Suprapubic skin (tissue), 4 donors: ENCODE measurements at regions not wholly inside any gene's neighbourhood (a gene's known extent, or its start where the extent isn't known, plus 50 kb on each side); places are given as distances from the start of the nearest gene placed in this dataset.

Experiments
- DNase-seq, 2 donors: peaks; one replicate each; pipeline ENCODE4 v3.0.0-alpha.2; 2019; ENCODE audit warnings: low spot score in 2 of 2
- H3K27ac ChIP-seq: fragments of 200-600 bp; sonication (generic); one replicate; pipeline ENCODE4 v1.5.1; 2019
- H3K27me3 ChIP-seq: fragments of 200-600 bp; sonication (generic); one replicate; pipeline ENCODE4 v1.5.1; 2019
- H3K36me3 ChIP-seq: fragments of 200-600 bp; sonication (generic); one replicate; pipeline ENCODE4 v1.5.1; 2019
- H3K4me1 ChIP-seq: fragments of 200-600 bp; sonication (generic); one replicate; pipeline ENCODE4 v1.5.1; 2019
- H3K4me3 ChIP-seq: fragments of 200-600 bp; sonication (generic); one replicate; pipeline ENCODE4 v1.5.1; 2019; ENCODE audit warnings: mild to moderate bottlenecking
- H3K9me3 ChIP-seq: fragments of 200-600 bp; sonication (generic); one replicate; pipeline ENCODE4 v1.5.1; 2019
- CTCF ChIP-seq, 2 donors: fragments of 200-600 bp in 1 of 2; fragments of 450-650 bp in 1 of 2; sonication (generic) in 1 of 2; IDR thresholded peaks; one replicate each; pipeline ENCODE4 v1.5.1; 2016 to 2019; ENCODE audit warnings: antibody characterized with exemption in 2 of 2, mild to moderate bottlenecking in 1 of 2, moderate library complexity in 1 of 2
- EP300 ChIP-seq: sonication (generic); formaldehyde crosslinking; IDR thresholded peaks from one replicate; pipeline ENCODE4 v1.6.1; 2017; ENCODE audit warnings: antibody characterized with exemption
- POLR2A ChIP-seq, 2 donors: fragments of 450-650 bp; IDR thresholded peaks; one replicate each; pipeline ENCODE4 v1.6.1; 2017; ENCODE audit warnings: antibody characterized with exemption in 2 of 2, mild to moderate bottlenecking in 2 of 2, moderate library complexity in 2 of 2
- POLR2AphosphoS5 ChIP-seq, 3 donors: sonication (generic); formaldehyde crosslinking; IDR thresholded peaks; one replicate each; pipeline ENCODE4 v1.6.1; 2017; ENCODE audit warnings: antibody characterized with exemption in 3 of 3
- WGBS: methylation state at CpG from one replicate; pipeline ENCODE4 v1.1.5; 2018; 5-methylcytosine and 5-hydroxymethylcytosine counted together

GRCh38 chr7:155162422-155162821 lies 92.3 kb downstream of the HTR5A start:
- Histone ChIP-seq H3K27me3 (peaks cover 5% of the 10 kb centered on the region), H3K27ac (no peak overlapping the region), H3K9me3 (no peaks in the 10 kb centered on the region), H3K36me3 (no peaks in the 10 kb centered on the region), H3K4me3 (no peak overlapping the region), H3K4me1 (no peaks in the 10 kb centered on the region)
- no peak for DNase-seq
- no peak for TF ChIP-seq CTCF (IDR thresholded peaks at IDR 0.05)
- no peak for TF ChIP-seq EP300
- no peak for TF ChIP-seq POLR2A (IDR thresholded peaks at IDR 0.05)
- no peak for TF ChIP-seq POLR2AphosphoS5 (IDR thresholded peaks at IDR 0.05)

GRCh38 chr7:155163696-155164095 lies 93.6 kb downstream of the HTR5A start:
- Histone ChIP-seq H3K4me1 (no peaks in the 10 kb centered on the region), H3K36me3 (no peaks in the 10 kb centered on the region), H3K9me3 (no peaks in the 10 kb centered on the region), H3K4me3 (no peak overlapping the region), H3K27me3 (peaks cover 5% of the 10 kb centered on the region), H3K27ac (no peak overlapping the region)
- DNase-seq = no peak
- 63% methylated on average over 7 of the region's 7 CpGs for WGBS
- TF ChIP-seq POLR2AphosphoS5 (IDR thresholded peaks at IDR 0.05) (no peak), CTCF (IDR thresholded peaks at IDR 0.05) (no peak), POLR2A (IDR thresholded peaks at IDR 0.05) (no peak), EP300 (no peak)

- no peak overlapping the region for H3K27ac ChIP-seq
- H3K36me3 ChIP-seq = no peaks in the 10 kb centered on the region
- no peak for DNase-seq
- no peak overlapping the region for H3K4me3 ChIP-seq
- no peaks in the 10 kb centered on the region for H3K9me3 ChIP-seq
- TF ChIP-seq POLR2AphosphoS5 (IDR thresholded peaks at IDR 0.05) (no peak), POLR2A (IDR thresholded peaks at IDR 0.05) (no peak), EP300 (no peak), CTCF (IDR thresholded peaks at IDR 0.05) (no peak)
- 91% methylated on average over 8 of the region's 8 CpGs for WGBS
- no peaks in the 10 kb centered on the region for H3K4me1 ChIP-seq
- H3K27me3 ChIP-seq = peaks cover 8% of the 10 kb centered on the region
Observed at GRCh38 chr7:155164316-155164715, 94.2 kb downstream of the HTR5A start.

- H3K4me1 ChIP-seq = no peaks in the 10 kb centered on the region
- H3K4me3 ChIP-seq = no peak overlapping the region
- H3K9me3 ChIP-seq = no peaks in the 10 kb centered on the region
- 80% methylated on average over 3 of the region's 11 CpGs for WGBS
- H3K36me3 ChIP-seq = no peaks in the 10 kb centered on the region
- H3K27ac ChIP-seq = no peak overlapping the region
- DNase-seq = no peak
- peaks cover 13% of the 10 kb centered on the region for H3K27me3 ChIP-seq
- TF ChIP-seq POLR2A (IDR thresholded peaks at IDR 0.05) (no peak), POLR2AphosphoS5 (IDR thresholded peaks at IDR 0.05) (no peak), EP300 (no peak), CTCF (IDR thresholded peaks at IDR 0.05) (no peak)
Observed at GRCh38 chr7:155166108-155166507, 96.0 kb downstream of the HTR5A start.

GRCh38 chr7:155166673-155167370 lies 96.7 kb downstream of the HTR5A start:
- no peaks in the 10 kb centered on the region for H3K36me3 ChIP-seq
- TF ChIP-seq EP300 (no peak), POLR2A (IDR thresholded peaks at IDR 0.05) (no peak), CTCF (IDR thresholded peaks at IDR 0.05) (no peak), POLR2AphosphoS5 (IDR thresholded peaks at IDR 0.05) (no peak)
- H3K4me1 ChIP-seq = no peaks in the 10 kb centered on the region
- 40% methylated on average over 17 of the region's 28 CpGs for WGBS
- H3K4me3 ChIP-seq = no peak overlapping the region
- DNase-seq = peak in 1 of 2 donors; percentile 72
- H3K9me3 ChIP-seq = no peaks in the 10 kb centered on the region
- H3K27ac ChIP-seq = no peak overlapping the region
- peaks cover 13% of the 10 kb centered on the region for H3K27me3 ChIP-seq
